Stimulated activated CD8-positive, alpha-beta memory T cell treated with anti-CD3 and anti-CD28 coated beads, Interleukin-4, amount 100 ng/mL, for 4 hours (primary cell): ENCODE measurements at regions not wholly inside any gene's neighbourhood (a gene's known extent, or its start where the extent isn't known, plus 50 kb on each side); places are given as distances from the start of the nearest gene placed in this dataset.

Experiments
- DNase-seq, 2 donors: peaks; one replicate each; pipeline ENCODE4 v3.0.0-alpha.2; 2020; ENCODE audit warnings: low read depth in 2 of 2, low spot score in 1 of 2

DNA sequence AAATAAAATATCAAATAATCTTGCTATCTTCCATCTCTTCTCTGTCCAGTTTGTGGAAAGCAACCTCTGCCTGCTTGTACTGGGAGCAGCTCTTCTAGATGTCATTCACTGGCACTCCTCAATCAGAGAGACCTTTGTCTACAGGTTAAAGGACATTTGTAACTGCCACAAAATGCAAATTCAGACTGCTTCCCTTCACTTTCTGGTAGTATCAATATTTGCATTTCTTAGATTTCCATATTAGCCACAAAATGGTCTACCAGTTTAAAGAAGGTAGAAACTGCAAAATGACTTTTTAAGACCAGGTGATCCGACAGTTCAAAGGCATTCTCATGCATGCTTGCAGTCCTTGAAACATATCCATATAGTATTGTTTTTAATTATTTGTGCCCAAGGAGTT lies 51.7 kb upstream of the RCN1 start:
- DNase-seq = no peak

DNA sequence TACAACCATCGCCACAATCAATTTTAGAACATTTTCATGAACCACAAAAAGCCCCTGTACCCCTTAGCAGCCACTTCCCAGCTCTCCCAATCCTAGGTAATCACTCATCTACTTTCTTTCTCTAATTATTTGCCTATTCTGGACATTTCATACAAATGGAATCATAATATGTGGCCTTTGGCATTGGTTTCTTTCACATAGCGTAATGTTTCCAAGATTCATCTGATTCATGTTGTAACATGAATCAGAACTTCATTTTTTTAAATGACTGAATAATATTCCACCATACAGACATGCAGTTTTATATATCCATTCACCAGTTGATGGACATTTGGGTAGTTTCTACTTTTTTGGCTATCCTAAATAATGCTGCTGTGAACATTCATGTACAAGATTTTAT lies 56.2 kb upstream of the RCN1 start:
- DNase-seq = no peak

DNA sequence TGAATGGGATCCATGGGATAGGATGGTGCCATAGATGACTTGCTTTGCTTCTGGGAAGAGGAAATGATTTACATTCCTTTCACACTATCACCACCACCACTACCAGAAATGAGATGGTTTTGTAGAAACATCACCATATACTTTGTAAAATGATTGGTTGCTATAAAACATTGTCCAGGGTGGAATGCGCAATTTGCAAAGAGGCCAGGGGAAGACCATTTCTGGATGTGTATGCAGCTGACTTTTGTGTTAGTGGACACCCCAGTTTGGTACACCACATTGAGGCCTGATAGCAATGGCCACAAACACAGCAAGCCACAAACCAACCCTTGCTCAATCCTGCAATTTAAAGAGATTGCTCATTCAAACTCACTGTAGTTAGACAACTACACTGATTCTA lies 56.7 kb upstream of the RCN1 start:
- no peak for DNase-seq

DNA sequence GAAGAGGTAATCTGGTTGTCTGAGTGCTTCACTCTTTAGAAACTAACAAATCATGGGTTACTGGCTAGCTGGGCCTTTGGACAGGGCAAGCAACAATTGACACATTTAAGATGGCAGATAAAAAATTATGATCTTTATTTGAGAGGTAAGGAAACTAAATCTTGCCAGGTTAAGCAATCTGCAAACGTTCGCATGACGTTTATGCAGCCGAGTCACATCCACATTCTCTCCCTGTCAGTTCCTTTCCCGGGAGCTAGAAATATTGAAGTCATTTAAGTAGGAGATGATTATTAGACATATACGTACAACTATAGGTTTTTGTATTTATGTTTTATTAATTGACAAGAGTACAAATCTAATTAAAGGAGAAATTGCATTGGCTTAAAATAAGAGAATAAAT lies 57.4 kb upstream of the RCN1 start:
- DNase-seq = no peak

DNA sequence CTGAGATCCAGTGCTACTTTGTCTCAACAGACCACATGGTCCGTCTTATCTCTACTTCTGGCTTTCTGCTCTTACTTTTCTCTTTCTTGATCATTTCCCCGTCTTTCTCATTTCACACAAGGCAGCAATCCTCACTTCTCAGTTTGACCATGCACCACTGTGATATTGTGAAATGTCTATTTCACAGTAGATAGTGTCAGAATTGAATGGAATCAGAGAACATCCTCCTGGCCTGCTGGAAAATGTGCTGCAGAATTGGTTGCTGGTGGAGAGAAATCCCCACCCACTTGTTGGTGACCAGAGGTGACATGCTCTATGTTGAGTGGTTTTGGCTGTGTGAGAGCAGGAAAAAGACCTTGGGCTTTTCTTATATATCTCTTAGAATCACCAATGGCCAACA lies 57.8 kb upstream of the RCN1 start:
- DNase-seq = no peak

DNA sequence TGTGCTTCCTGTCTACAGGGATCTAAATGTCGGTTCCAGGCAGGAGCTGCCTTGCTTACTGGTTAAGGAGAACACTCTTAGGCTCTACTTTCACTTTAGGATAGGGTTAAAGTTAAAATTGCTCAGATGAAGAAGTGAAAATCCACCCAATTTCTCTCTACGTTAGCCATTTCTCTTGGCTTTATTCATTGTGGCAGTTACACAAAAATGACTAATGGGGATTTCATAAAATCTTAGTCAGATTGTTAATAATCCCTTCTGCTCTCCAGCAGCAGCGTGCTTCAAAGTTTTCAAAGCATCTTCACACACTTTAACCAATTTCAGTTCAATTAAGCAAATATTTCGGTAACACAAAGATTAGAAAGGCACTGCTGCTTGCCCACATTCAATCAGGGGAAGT lies 58.4 kb upstream of the RCN1 start:
- no peak for DNase-seq

DNA sequence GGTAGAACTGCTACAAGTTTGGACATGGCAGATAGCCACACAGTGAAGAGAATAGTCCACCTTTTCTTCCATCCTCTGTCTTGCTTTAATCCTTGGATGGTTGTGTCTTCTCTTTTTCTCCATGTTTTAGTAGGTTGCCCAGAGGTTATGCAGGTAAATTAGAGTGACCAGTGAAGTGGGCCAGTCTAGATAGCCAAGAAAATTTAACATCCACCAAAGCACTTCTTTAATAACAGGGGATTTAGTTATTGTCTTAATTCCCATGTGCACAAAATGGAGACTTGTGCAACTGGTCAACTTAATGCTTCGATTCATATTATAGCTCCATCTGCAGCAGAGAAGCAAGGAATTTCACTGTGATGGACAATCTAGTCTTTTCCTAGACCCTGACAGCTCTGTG lies 58.8 kb upstream of the RCN1 start:
- DNase-seq = no peak

DNA sequence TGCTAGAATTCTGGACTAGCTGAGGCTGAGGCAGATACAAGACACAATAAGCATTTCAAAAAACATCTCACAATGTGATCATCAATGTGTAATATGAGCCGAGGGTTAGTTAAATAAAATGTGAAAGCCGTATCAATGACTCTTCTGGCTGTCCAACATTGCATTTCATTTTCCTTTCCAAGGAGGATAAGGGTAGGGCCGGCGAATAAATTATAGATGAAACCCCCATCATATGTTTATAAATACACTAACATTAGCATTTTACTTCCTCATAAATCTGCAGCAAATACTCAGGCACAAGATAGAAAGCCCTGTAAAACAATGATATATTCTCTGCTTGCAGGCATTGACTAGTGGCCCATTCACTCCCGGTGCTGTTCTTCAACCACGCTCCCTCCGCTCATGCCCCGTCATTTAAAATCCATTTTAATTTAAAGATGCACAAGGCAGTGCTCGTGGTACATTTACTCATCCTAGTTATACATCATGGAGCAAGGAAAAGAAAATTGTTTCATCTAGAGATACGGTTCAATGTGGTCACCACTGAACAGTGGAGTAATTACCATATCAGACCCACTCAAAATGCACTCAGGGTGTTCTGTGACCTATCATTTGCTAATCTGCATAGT lies 59.9 kb upstream of the RCN1 start:
- DNase-seq = no peak

DNA sequence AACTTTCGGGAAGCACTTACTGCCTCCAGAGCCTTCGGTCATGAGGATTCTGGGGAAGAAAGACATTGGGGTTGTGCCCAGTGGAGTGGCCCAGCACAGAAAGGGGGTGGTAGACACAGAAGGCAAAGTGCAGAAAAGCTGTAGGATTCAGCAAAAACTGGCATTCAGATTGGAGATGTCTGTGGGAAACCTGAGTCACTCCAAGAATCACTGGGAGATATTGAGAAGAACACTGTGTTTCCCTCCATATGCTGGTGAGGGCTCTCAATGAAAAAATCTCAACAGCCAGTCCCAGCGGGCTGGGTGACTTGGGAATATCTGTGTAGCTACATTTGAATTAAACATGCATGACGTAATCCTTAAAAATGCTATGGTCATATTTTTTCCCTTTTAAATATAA lies 61.2 kb upstream of the RCN1 start:
- no peak for DNase-seq

DNA sequence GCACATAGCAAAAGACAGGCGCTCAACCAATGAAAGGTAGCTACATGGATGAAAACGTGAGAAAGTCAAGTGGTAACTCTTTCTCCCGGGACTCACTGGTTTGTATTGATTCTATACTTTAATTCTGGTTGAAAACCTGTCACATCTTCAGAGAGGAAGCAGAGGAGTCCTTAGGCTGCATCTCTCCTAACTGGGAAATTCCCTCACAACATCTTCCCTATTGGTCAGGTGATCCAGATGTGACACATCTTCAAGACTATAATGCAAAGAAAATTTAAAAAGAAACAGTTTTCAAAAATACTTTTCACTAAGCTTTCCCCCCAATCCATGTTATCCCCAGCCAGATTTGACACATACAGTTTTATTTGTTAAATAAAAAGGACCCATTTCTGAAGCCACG lies 62.7 kb upstream of the RCN1 start:
- no peak for DNase-seq

DNA sequence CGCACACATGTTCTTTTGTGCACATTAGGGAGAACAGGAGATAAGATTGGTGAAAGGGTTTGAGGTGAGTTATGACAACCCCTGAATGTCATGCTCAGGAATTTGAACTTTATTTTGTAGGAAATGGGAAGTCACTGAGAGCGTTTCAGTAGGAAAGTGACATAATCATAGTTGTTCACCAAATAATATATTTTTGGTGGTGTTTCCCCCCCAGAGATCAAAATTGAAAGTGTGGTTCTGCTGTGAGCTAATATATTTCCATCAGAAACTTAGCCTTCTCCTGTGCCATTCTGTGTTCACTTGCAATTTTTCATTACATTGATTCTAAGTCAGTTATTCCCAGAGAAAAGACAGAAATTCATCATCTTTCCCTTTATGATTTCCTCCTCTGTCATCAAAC lies 64.1 kb upstream of the RCN1 start:
- no peak for DNase-seq

DNA sequence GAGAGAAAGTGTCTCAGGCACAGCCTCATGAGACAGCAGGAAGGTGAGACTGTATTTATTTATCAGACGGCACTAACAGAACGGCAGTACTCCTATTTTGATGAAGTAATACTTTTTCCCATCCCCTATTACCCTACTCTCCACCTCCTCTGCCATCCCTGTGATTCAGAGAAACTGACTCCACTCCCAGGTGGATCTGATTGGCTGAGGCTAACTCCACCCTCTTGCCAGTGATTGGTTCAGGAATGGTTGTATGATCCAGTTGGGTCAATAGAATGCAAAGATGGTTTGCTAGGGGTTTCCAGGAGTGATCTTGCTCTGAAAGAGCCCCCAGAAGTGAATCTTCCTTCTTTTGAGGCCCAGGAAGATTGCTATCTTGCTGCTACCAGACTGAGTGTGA lies 65.9 kb upstream of the RCN1 start:
- no peak for DNase-seq

DNA sequence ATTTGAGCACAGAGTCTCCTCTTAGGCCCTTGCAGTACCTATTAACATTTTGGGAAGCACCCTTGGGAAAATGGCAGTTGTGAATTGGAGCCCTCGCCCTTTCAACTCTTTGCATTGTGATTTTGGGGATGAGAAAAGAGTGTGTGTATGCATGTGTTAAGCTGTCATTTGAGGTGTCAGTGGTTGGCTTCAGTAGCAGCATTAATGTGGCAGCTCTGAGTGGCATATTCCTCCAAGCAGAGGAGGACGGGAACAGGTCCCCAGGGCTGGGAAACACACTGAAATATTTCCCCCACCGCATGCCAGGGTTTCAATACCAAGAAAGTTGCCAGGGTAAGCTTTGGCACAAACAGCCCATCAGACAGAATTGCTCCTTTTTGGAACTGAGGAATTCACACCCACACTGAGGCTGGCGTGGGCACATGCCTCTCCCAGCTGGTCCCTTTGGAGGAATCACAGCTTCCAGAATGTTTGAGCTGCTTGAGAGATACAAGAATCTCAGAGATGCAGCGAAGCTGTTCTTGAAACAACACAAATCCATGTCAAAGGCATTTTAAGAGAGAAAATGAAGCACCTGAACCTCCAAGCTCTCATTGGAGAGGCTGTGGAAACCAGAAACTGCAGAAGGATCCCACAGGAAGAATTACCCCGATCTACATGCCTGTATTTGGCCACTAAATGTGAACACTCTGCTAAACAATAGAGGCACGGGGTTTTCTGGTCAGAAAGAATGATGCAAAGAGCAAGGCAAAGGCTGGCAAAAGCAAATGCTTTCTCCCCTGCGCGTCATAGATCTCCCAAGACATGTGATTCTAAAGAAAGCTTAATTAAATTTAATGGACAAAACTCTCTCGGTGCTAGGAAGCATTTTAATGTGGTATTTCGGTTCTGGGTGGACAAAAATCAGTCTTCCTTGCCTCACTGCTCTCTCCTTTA lies 67.2 kb upstream of the RCN1 start:
- DNase-seq = no peak

DNA sequence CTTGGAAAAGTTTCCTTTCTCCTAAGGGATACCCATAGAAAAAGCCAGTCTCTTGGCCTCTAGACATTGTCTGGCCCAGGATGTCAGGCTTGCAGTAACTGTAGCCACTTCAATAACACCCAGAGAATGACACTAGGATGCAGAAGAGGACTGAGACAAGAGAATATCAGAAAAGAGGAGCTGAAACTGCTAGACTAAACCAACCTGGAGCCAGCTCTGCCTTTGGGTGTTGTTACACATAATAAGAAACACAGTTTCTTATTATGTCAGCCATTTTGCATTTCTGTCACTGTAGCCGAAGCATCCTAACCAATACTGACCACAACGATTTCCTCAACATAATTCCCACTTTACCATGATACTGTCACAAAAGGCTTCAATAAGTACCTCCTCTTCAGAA lies 72.2 kb upstream of the RCN1 start:
- DNase-seq = no peak

DNA sequence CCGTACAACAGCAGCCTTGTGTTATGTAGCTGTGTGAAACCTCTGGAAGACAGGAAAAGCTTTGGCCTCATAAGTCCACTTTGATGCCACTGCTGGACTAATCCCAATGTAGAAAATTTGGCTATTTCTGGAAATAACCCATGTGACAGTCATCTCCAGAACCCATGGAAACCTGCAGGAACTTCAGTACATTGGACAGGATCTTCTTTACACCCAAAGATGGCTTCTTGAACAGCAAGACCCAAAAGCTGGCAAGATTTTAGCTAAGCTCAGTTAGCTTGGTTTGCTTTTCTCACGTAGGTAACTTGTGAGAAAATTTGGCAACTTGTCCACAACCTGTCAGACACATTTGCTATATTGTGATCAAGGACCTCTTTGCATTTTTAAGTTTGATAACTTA lies 74.8 kb upstream of the RCN1 start:
- no peak for DNase-seq

DNA sequence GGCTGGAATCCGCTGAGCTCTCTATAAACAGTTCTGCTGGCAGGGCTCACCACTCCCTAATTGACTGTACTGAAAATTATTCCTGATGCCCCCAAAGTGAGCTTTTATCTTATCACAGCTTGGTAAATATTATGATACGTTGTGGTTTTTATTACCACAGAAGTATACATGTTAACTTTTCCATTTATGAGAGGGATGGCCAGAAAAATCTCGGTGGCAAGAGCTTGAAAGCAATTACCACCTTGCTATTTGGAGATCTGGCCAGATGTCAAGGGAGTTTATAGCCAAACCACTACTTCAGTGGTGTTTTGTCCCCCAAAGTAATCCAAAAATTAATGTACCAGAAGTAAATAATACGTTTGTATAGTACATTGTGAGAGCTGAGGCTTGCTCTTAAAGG lies 75.4 kb upstream of the RCN1 start:
- no peak for DNase-seq

DNA sequence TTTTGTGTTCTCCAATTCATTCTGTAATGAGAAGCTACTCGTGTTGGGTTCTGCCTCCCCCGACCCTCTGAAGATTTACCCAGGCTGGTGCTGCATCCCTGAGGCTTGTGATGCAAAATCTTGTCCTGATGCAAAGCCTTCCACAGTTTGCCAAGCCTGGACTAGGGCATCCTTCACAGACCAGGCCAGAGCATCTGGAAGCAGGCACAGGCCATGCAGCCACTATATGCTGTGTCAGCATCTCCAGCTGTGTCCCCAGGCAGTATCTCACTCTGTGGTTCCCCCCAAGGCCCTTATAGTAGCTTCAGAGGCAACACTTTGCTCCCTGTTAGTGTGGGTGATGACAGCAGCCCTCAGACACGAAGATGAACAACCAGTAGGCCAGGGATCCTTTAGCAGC lies 77.3 kb upstream of the RCN1 start:
- DNase-seq = no peak

DNA sequence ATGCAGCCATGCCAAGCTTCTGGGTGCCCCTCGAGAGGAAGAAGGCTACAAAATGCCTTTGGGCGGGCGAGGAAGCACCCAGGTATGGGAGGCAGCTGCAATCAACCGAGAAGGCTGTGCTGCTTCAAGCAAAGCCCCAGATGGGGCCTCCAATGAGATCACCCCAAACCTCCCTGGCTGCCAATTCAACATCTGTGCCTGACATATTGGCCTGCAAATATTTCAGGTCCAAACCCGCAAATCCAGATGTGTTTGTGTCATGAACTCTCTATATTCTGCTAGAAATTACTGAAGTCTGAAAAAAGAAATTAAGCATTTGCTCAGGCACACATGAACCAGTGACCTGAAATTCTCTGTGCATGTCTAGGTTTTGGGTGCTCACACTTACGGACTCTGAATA lies 78.8 kb upstream of the RCN1 start:
- no peak for DNase-seq

DNA sequence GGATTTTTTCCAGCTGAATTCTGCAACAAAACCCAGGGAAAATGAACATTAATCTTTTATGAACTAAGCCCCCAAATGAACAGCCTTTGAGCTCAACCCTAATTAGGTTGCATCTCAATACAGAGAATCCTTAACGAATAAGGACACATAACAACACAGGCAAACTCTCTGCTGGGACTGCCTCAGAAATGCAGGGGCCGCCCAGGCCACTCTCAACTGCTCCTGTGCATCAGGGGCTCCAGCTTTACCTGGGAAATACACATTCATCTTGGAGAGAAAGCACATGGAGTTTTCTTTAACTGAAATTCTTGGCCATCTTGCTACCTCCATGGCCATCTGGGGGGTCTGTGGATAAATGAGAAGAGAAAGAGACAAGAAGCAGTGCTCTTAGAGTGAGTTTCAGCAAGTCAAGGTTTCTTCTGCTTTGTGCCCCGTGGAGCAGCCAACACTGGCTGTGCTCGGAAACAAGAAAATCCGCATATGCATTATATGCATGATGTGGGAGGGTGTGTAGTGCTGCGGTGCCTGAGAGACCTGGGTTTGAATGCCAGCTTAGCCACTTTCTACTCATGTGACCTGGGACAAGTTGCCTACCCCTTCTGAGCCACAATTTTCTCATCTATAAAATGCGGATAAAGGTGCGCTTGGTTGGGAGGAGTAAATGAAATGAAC lies 81.9 kb upstream of the RCN1 start:
- no peak for DNase-seq

DNA sequence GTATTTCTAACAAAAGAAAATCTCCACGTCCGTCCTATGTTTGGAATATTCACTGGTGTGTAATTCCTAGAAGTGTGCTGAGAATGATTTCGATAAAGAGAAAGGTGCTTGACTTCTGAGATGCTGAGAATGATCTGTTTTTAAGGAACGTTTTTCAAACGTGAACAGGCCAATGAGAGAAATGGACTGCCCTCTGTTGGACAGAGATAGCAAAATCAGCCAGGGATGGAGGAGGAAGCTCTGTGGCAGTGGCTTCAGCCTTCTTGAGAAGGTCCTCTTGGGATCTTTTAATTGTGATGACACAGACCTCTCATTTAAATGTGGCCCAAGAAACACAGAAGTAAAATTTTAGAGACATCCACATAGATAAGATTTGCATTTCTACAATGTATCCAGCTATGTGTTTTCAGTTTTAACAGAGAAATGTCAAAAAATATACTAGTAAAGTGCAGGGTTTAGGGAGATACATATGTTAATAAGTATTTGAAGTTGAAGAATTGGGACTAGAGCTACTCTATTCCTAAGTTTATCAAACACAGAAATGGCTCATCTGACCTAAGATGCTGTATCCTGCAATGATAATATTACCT lies 84.0 kb upstream of the RCN1 start:
- no peak for DNase-seq

DNA sequence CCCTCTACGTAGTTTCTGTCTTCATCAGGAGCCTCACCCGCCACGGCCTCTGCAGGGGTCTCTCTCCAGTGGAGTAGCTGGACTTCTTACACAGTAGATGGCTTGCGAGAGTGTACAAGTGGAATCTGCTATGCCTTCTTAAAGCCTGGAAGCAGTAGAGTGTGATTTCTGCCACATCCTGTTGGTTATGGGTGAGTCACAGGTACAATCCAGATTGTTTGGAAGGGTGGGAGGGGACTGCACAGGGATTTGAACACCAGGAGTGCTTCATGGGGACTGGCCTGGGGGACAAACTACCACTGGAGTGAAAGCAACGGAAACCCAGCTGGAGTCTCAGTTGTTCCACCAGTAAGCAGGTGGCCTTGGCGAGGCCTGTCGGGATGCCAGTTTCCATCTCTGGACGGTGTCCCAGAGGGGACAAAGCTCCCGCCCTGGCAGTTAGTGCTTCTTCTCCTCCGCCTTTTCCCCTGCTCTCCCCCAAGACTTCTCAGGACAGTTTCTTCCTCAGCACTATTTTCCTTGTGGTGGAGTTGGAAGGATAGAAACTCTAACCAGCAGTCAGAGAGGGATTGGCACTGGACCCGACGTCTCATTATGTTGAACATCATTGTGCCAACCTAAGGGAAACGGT lies 85.0 kb upstream of the RCN1 start:
- no peak for DNase-seq

DNA sequence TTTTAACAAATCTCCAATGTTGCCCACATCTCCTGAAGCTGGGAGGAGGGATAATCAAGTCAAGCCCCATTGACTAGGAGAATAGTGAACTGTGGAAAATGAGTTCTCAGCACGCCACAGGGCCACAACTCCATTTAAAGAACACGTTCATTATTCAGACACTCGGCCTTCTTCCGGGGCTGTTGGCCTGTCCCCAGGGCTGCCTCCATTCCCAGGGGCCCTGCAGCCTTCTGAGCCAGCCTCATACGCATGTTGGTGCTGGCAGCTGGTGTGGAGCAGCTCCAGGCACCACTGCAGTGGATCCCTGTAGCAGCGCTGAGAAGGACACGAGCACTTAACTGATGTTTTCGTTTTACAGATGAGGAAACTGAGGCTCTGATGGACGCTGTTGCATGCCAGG lies 87.5 kb upstream of the RCN1 start:
- no peak for DNase-seq
